Brain microvascular endothelial cell (primary cell): ENCODE measurements at regions not wholly inside any gene's neighbourhood (a gene's known extent, or its start where the extent isn't known, plus 50 kb on each side); places are given as distances from the start of the nearest gene placed in this dataset.

ENCODE experiments used
- DNase-seq: peaks from one replicate; pipeline ENCODE4 v3.0.0-alpha.2; 2020
- H3K27ac ChIP-seq: fragments of 250-450 bp; sonication (Bioruptor Pico); 2 replicates; pipeline ENCODE4 v1.5.1; 2020; ENCODE audit warnings: mild to moderate bottlenecking, moderate library complexity
- H3K27me3 ChIP-seq: fragments of 250-450 bp; sonication (Bioruptor Pico); replicated peaks from 2 replicates; pipeline ENCODE4 v1.5.1; 2020; ENCODE audit warnings: mild to moderate bottlenecking
- H3K36me3 ChIP-seq: fragments of 250-450 bp; sonication (Bioruptor Pico); replicated peaks from 2 replicates; pipeline ENCODE4 v1.5.1; 2020; ENCODE audit warnings: mild to moderate bottlenecking
- H3K4me3 ChIP-seq: 2 replicates; pipeline ENCODE4 v1.5.1; 2011; ENCODE audit warnings: low read depth, mild to moderate bottlenecking, control low read depth, low read length, moderate library complexity
- CTCF ChIP-seq: IDR thresholded peaks from 2 replicates; pipeline ENCODE4 v1.5.1; 2011; ENCODE audit warnings: low read depth, mild to moderate bottlenecking, moderate library complexity, low read length, control low read depth, inconsistent platforms; ENCODE audit errors: missing control alignments
- in situ Hi-C: cut with HindIII; loops from 2 replicates; pipeline ENCODE4 v1.10.0; 2017; ENCODE audit warnings: low sequenced_read_pairs, low pct_ligation_motif_present

DNA sequence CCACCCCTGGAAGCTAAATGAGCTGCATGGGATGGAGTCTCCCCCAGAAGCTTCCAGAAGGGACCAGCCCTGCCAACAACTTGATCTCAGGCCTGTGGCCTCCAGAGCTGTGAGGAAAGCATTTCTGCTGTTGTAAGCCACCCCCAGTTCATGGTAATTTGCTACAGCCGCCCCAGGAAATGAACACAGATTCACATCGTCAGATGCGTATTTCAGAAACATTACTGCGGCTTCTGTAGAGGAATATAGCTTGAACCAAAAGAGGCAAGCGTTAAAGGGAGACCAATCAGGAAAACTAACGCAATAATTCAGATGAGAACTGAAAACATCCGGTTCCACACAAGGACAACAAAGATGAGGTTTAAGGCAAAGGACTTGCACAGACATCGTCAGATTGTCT lies 128.4 kb upstream of the TBL1X start:
- no peak overlapping the region for H3K4me3 ChIP-seq
- DNase-seq = no peak
- TF ChIP-seq CTCF = no peak

DNA sequence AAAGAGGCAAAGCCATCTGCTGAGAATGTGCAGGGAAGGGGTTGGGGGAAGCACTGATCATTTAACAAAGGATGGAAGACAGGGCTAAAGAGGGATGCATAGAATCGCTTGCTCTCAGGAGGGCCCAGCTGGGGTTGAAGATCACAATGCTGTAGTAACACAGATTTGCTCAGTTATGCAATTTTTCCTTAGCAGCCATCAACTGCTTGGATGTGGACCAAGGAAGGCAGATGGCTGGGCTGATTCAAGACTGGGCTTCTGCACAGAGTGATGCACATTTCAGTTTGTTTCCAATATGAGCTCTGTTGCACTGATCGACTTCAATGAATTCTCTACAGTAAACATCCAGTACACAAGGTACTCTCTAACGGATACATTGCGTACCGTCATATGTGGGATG lies 127.8 kb upstream of the TBL1X start:
- TF ChIP-seq CTCF = no peak
- no peaks in the 10 kb centered on the region for H3K27me3 ChIP-seq
- no peak for DNase-seq
- H3K4me3 ChIP-seq = no peak overlapping the region
- in situ Hi-C loops = no loop called here
- no peaks in the 10 kb centered on the region for H3K36me3 ChIP-seq
- no peak overlapping the region for H3K27ac ChIP-seq

More for the DNA sequence above, 128.4 kb upstream of the TBL1X start:
- H3K36me3 ChIP-seq = no peaks in the 10 kb centered on the region
- no peak overlapping the region for H3K27ac ChIP-seq
- in situ Hi-C loops = no loop called here
- no peaks in the 10 kb centered on the region for H3K27me3 ChIP-seq

GRCh38 chrX:9338986-9339385 lies 125.9 kb upstream of the TBL1X start:
- Histone ChIP-seq H3K27me3 (no peaks in the 10 kb centered on the region), H3K4me3 (no peak overlapping the region), H3K27ac (no peak overlapping the region), H3K36me3 (no peaks in the 10 kb centered on the region)
- in situ Hi-C loops = no loop called here
- no peak for DNase-seq
- no peak for TF ChIP-seq CTCF

DNA sequence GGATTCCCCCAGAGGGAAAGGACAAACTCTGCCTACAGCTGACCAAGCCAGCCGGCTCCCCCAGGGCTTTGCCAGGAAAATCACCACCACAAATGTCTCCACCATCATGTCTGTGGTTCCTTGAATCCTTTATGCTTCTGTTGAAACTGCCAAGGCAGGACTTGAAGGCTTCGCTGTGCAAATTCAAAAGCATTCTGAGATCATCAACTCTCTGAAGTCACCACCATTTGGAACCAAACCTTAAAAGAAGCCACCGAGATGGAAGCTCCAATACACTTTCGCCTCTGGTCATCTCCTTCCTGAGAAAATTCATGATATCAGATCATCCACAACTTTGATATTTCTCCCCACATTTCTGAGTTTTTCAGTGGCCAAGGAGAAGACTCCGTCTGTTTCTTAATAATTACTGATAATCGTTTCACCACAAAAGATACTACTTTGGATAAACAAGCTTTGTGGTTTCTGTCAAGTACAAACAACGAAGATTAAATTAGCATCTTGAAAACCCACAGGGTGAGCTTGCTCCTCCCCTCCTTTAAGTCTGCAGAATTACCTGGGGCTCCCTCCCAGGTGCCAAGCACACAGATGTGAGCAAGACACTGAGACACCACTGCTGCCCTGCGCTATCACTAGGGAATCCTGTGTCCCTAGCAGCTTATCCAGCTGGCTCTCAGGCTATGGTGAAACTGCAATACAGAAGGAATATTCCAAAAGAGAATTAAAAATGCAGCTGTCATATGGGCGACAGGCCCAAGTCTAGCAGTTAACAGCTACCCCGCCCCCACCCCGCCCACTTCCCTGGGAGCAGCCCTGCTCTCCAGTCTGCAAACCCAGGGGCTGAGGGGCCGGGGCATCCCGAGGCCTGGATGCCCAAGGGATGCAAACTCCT lies 125.0 kb upstream of the TBL1X start:
- no peak overlapping the region for H3K4me3 ChIP-seq
- H3K27me3 ChIP-seq = no peaks in the 10 kb centered on the region
- in situ Hi-C loops = no loop called here
- no peak for DNase-seq
- no peaks in the 10 kb centered on the region for H3K36me3 ChIP-seq
- no peak overlapping the region for H3K27ac ChIP-seq
- TF ChIP-seq CTCF = no peak

GRCh38 chrX:9340598-9341290 lies 124.1 kb upstream of the TBL1X start:
- in situ Hi-C loops = no loop called here
- H3K36me3 ChIP-seq = no peaks in the 10 kb centered on the region
- no peak for TF ChIP-seq CTCF
- H3K4me3 ChIP-seq = no peak overlapping the region
- H3K27me3 ChIP-seq = no peaks in the 10 kb centered on the region
- H3K27ac ChIP-seq = no peak overlapping the region
- no peak for DNase-seq
